ENCODE measurements at regions not wholly inside any gene's neighbourhood (a gene's known extent, or its start where the extent isn't known, plus 50 kb on each side); places are given as distances from the start of the nearest gene placed in this dataset.

DNA sequence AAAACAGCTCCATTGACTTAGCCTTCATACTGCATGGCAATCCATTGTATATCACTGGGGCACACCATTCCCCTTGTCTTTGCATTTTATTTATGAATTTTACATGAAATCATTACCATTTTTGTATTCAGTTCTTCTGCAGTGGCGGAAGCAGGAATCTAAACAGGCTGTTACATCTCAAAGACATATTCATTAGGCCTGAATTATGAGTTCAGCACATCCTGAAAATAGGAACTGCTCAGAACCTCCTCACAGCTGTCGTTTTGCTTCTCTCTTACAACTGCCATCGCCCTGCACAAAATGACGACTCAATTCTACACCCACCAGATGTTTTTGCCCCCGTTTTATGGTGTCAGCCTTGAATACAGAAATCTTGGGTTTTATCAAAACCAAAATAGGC, 474.4 kb upstream of the MAGEB18 start:
- TF ChIP-seq, protein P1, sequence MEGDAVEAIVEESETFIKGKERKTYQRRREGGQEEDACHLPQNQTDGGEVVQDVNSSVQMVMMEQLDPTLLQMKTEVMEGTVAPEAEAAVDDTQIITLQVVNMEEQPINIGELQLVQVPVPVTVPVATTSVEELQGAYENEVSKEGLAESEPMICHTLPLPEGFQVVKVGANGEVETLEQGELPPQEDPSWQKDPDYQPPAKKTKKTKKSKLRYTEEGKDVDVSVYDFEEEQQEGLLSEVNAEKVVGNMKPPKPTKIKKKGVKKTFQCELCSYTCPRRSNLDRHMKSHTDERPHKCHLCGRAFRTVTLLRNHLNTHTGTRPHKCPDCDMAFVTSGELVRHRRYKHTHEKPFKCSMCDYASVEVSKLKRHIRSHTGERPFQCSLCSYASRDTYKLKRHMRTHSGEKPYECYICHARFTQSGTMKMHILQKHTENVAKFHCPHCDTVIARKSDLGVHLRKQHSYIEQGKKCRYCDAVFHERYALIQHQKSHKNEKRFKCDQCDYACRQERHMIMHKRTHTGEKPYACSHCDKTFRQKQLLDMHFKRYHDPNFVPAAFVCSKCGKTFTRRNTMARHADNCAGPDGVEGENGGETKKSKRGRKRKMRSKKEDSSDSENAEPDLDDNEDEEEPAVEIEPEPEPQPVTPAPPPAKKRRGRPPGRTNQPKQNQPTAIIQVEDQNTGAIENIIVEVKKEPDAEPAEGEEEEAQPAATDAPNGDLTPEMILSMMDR (IDR thresholded peaks at IDR 0.05; ENCODE audit: low read depth, low read length), result no peak
- TF ChIP-seq POLR2A (IDR thresholded peaks at IDR 0.05; ENCODE audit: extremely low read depth, insufficient read length) (no peak), MYC (IDR thresholded peaks at IDR 0.05; ENCODE audit: low read depth, low read length) (no peak)
- TF ChIP-seq, protein P2, sequence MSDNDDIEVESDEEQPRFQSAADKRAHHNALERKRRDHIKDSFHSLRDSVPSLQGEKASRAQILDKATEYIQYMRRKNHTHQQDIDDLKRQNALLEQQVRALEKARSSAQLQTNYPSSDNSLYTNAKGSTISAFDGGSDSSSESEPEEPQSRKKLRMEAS (IDR thresholded peaks at IDR 0.05; ENCODE audit: low read depth, low read length), result no peak
